ENCODE measurements at regions not wholly inside any gene's neighbourhood (a gene's known extent, or its start where the extent isn't known, plus 50 kb on each side); places are given as distances from the start of the nearest gene placed in this dataset.

DNA sequence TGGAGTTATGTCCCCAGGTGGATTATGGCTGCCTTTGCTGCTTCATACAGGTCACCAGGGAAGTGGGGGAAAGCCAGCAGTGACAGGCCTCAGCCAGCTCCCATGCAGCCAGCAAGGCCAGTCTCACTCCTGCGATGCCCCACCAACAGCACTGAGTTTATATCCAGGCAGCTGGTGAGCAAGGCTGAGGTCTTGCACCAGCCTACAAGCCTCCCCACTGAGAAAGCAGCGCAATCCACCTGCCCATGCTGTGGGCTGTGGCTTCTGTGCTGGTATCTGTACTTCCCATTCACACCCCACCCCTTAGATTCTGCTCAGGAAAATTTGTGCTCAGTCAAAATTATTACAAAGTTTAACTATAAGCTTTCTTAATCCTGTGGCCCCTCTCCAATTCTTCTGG lies 153.5 kb downstream of the HHIP start:
- 85 to 100% methylated on average over 2 of the region's 2 CpGs for WGBS, 2 experiments (ENCODE audit: insufficient coverage in 2 of 2)

DNA sequence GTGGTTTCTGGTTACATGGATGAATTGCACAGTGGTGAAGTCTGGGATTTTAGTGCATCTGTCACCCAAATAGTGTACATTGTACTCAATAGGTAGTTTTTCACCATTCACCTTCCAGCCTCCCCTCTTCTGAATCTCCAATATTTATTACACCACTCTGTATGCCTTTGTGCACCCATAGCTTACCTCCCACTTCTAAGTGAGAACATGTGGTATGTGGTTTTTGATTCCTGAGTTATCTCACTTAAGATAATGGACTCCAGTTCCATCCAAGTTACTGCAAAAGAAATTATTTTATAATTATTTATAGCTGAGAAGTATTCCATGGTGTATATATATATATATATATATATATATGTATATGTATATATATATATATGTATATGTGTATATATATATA lies 155.8 kb downstream of the HHIP start:
- no peaks in the 10 kb centered on the region for H3K36me3 ChIP-seq (ENCODE audit: control insufficient read depth, insufficient read depth, low read length)
- H3K9me3 ChIP-seq (ENCODE audit: control insufficient read depth, low read length), result peaks cover 2% of the 10 kb centered on the region
- H3K27ac ChIP-seq (ENCODE audit: low read depth, low read length, severe bottlenecking), result no peak overlapping the region
- H3K4me3 ChIP-seq (ENCODE audit: extremely low read depth, insufficient read depth, low read length, poor library complexity, severe bottlenecking), result no peak overlapping the region
- no peaks in the 10 kb centered on the region for H3K4me1 ChIP-seq (ENCODE audit: control insufficient read depth, insufficient read depth, low read length, poor library complexity, severe bottlenecking)

More for the DNA sequence above, 153.5 kb downstream of the HHIP start:
- no peaks in the 10 kb centered on the region for H3K4me1 ChIP-seq (ENCODE audit: control insufficient read depth, insufficient read depth, low read length, poor library complexity, severe bottlenecking)
- no peaks in the 10 kb centered on the region for H3K36me3 ChIP-seq (ENCODE audit: control insufficient read depth, insufficient read depth, low read length)
- H3K27ac ChIP-seq (ENCODE audit: low read depth, low read length, severe bottlenecking), result no peak overlapping the region
- no peak overlapping the region for H3K4me3 ChIP-seq (ENCODE audit: extremely low read depth, insufficient read depth, low read length, poor library complexity, severe bottlenecking)
- H3K9me3 ChIP-seq (ENCODE audit: control insufficient read depth, low read length), result no peaks in the 10 kb centered on the region

DNA sequence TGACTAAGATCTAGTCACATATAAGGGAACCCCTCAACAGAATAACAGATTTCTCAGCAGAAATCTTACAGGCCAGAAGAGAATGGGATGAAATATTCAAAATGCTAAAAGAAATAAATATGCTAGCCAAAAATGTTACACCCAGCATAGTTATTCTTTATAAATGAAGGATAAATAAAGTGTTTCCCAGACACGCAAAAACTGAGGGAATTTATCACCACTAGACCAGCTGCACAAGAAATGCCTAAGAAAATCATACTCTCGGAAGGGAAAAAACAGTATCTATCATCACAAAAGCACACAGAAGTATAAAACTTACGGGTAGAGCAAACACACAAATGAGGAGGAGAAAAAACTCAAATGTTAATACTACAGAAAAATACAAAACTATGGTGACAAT lies 162.1 kb downstream of the HHIP start:
- Histone ChIP-seq H3K27ac (ENCODE audit: low read depth, low read length, severe bottlenecking) (no peak overlapping the region), H3K36me3 (ENCODE audit: control insufficient read depth, insufficient read depth, low read length) (no peaks in the 10 kb centered on the region), H3K9me3 (ENCODE audit: control insufficient read depth, low read length) (peaks cover 19% of the 10 kb centered on the region), H3K4me3 (ENCODE audit: extremely low read depth, insufficient read depth, low read length, poor library complexity, severe bottlenecking) (no peak overlapping the region), H3K4me1 (ENCODE audit: control insufficient read depth, insufficient read depth, low read length, poor library complexity, severe bottlenecking) (no peaks in the 10 kb centered on the region)
- WGBS, 2 experiments (ENCODE audit: insufficient coverage in 2 of 2), result no CpG with 5 or more reads among the region's 3 CpGs

DNA sequence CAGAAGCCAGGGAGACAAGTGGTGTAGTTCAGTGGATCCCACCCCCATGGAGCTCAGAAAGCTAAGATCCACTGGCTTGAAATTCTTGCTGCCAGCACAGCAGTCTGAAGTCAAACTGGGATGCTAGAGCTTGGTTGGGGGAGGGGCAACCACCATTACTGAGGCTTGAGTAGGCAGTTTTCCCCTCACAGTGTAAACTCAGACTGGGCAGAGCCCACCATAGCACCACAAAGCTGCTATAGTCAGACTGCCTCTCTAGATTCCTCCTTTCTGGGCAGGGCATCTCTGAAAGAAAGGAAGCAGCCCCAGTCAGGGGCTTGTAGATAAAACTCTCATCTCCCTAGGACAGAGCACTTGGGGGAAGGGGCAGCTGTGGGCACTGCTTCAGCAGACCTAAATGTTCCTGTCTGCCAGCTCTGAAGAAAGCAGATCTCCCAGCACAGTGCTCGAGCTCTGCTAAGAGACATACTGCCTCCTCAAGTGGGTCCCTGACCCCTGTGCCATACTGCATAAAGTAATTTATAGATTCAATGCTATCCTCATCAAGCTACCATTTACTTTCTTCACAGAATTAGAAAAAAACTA lies 163.2 kb downstream of the HHIP start:
- H3K9me3 ChIP-seq (ENCODE audit: control insufficient read depth, low read length), result peaks cover 19% of the 10 kb centered on the region
- no peaks in the 10 kb centered on the region for H3K36me3 ChIP-seq (ENCODE audit: control insufficient read depth, insufficient read depth, low read length)
- WGBS, 2 experiments (ENCODE audit: insufficient coverage in 2 of 2), result 60% methylated on average over 1 of the region's 1 CpG; no CpG with 5 or more reads in 1 of the 2 experiments
- no peaks in the 10 kb centered on the region for H3K4me1 ChIP-seq (ENCODE audit: control insufficient read depth, insufficient read depth, low read length, poor library complexity, severe bottlenecking)
- H3K27ac ChIP-seq (ENCODE audit: low read depth, low read length, severe bottlenecking), result no peak overlapping the region
- no peak overlapping the region for H3K4me3 ChIP-seq (ENCODE audit: extremely low read depth, insufficient read depth, low read length, poor library complexity, severe bottlenecking)

DNA sequence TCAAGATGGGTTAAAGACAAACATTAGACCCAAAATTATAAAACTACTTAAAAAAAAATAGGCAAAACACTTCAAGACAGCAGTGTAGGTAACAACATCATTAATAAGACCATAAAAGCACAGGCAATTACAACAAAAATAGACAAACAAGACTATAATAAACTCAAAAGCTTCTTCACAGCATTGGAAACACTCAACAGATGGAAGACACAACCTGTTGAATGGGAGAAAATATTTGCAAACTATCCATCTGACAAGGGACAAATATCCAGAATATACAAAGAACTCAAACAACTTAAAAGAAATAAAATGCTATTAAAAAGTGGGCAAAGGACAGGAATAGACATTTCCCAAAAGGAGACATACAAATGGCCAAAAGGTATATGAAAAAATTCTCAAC lies 170.7 kb downstream of the HHIP start:
- no peaks in the 10 kb centered on the region for H3K9me3 ChIP-seq (ENCODE audit: control insufficient read depth, low read length)

DNA sequence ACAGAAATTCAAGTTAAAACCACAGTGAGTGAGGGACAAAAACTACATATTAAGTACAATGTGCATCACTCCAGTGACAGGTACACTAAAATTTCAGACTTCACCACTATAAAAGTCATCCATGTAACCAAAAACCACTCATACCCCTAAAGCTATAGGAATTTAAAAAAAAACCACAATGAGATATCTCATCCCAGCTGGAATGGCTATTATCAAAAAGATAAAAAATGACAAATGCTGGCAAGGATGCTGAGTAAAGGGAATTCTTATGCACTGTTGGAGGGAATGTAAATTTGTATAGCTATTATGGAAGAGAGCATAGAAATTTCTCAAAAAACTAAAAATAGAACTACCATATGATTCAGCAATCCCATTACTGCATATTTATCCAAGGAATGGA lies 171.1 kb downstream of the HHIP start:
- H3K27ac ChIP-seq (ENCODE audit: low read depth, low read length, severe bottlenecking), result no peak overlapping the region
- H3K9me3 ChIP-seq (ENCODE audit: control insufficient read depth, low read length), result no peaks in the 10 kb centered on the region
- H3K36me3 ChIP-seq (ENCODE audit: control insufficient read depth, insufficient read depth, low read length), result no peaks in the 10 kb centered on the region
- H3K4me3 ChIP-seq (ENCODE audit: extremely low read depth, insufficient read depth, low read length, poor library complexity, severe bottlenecking), result no peak overlapping the region
- peaks cover 6% of the 10 kb centered on the region for H3K4me1 ChIP-seq (ENCODE audit: control insufficient read depth, insufficient read depth, low read length, poor library complexity, severe bottlenecking)

More for the DNA sequence above, 170.7 kb downstream of the HHIP start:
- Histone ChIP-seq H3K4me1 (ENCODE audit: control insufficient read depth, insufficient read depth, low read length, poor library complexity, severe bottlenecking) (peaks cover 6% of the 10 kb centered on the region), H3K4me3 (ENCODE audit: extremely low read depth, insufficient read depth, low read length, poor library complexity, severe bottlenecking) (no peak overlapping the region), H3K36me3 (ENCODE audit: control insufficient read depth, insufficient read depth, low read length) (no peaks in the 10 kb centered on the region), H3K27ac (ENCODE audit: low read depth, low read length, severe bottlenecking) (no peak overlapping the region)

DNA sequence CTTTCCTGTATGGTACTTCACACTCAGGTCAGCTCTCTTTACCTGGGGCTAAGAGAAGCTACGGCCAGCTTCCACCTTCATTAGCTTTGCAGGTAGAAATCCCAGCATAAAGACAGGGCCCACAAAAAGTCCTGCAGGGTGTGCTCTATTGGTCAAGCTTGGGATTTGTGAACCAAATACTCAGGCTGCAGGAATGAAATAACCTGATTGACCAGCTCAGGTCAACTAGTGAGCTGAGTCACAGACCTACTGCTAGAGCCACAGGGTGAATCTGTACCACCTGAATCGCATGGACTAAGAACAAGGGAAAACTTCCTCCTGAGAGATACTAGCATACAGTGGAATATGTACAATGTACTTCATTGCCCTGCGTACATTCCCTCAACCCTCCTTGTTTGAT lies 172.2 kb downstream of the HHIP start:
- 83 to 86% methylated on average over 1 of the region's 3 CpGs for WGBS, 2 experiments (ENCODE audit: insufficient coverage in 2 of 2)
- H3K36me3 ChIP-seq (ENCODE audit: control insufficient read depth, insufficient read depth, low read length), result no peaks in the 10 kb centered on the region
- peaks cover 6% of the 10 kb centered on the region for H3K4me1 ChIP-seq (ENCODE audit: control insufficient read depth, insufficient read depth, low read length, poor library complexity, severe bottlenecking)
- no peak overlapping the region for H3K27ac ChIP-seq (ENCODE audit: low read depth, low read length, severe bottlenecking)
- no peaks in the 10 kb centered on the region for H3K9me3 ChIP-seq (ENCODE audit: control insufficient read depth, low read length)
- no peak overlapping the region for H3K4me3 ChIP-seq (ENCODE audit: extremely low read depth, insufficient read depth, low read length, poor library complexity, severe bottlenecking)

DNA sequence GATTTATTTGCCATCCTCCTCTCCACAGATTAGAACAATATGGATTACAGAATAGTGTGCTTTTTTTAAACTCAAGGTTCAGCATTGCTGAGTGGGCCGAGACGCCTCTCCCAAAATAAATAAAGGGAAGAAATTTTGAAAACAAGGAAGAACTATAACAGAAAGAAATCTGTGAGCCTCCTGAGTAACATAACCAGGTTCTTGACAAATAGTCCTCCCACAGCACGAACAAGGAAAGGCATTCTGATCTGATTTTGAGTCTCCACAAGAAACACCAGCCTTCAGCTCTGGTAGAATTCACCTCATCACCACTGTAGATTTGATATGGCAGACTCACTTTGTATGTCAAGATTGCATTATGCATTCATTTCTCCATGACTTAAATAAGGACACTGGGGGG lies 173.6 kb downstream of the HHIP start:
- 83% methylated on average over 1 of the region's 3 CpGs; no CpG with 5 or more reads in 1 of the 2 experiments for WGBS, 2 experiments (ENCODE audit: insufficient coverage in 2 of 2)
- no peak overlapping the region for H3K4me3 ChIP-seq (ENCODE audit: extremely low read depth, insufficient read depth, low read length, poor library complexity, severe bottlenecking)
- no peak overlapping the region for H3K27ac ChIP-seq (ENCODE audit: low read depth, low read length, severe bottlenecking)
- no peaks in the 10 kb centered on the region for H3K9me3 ChIP-seq (ENCODE audit: control insufficient read depth, low read length)
- no peaks in the 10 kb centered on the region for H3K36me3 ChIP-seq (ENCODE audit: control insufficient read depth, insufficient read depth, low read length)
- peaks cover 6% of the 10 kb centered on the region for H3K4me1 ChIP-seq (ENCODE audit: control insufficient read depth, insufficient read depth, low read length, poor library complexity, severe bottlenecking)

DNA sequence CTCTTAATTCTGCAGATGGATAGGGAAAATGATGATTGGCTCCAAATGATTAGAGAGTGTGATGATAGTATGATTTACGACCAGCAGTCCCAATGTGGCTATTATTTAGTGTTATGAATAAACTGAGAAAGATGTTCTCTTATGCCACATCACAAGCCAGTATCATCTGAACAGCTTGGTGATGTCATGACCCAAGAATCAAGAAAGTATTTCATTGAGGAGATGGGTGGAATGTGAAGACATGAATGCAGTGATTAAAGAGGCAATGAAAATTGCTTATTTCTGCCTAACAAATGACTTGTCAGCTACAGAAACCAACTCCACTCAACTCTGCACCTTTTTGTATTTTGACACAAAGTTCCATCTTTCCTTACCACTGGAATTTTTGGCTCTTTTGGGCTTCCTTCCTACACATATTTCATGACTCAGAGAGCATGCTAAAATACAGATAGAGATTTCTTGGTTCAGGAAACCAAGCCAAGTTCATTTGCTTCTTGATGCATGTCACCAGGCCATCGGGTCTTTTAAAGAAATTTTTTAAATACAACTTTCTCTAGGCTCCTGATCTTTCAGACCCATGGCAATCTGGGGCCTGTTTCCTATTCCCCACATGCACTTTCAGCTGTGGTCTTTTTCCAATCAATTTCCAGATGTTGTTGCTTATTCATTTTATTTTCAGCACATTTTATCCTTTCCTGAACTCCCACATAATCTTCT lies 174.2 kb downstream of the HHIP start:
- H3K27ac ChIP-seq (ENCODE audit: low read depth, low read length, severe bottlenecking), result no peak overlapping the region

DNA sequence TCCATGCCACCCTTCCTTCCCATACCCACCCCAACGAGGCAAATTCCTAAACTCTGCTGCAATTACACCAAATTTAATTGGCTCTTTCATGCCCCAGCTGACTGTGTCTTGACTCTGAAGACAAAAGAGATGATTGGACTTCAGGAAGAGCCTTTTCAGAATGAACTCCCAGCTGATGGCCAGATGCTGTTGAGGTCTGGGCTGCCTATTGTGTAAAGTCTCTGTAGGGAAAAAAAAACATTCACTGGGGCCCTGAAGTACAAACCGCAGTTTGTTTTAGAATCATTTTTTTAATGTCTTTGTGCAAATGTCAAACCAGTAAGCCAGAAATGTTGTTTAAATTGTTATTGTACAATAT lies 174.8 kb downstream of the HHIP start:
- WGBS, 2 experiments (ENCODE audit: insufficient coverage in 2 of 2), result 60 to 64% methylated on average over 1 to 2 of the region's 2 CpGs
- H3K27ac ChIP-seq (ENCODE audit: low read depth, low read length, severe bottlenecking), result no peak overlapping the region

More for the DNA sequence above, 174.2 kb downstream of the HHIP start:
- WGBS, 2 experiments (ENCODE audit: insufficient coverage in 2 of 2), result 92 to 100% methylated on average over 1 of the region's 2 CpGs
- Histone ChIP-seq H3K36me3 (ENCODE audit: control insufficient read depth, insufficient read depth, low read length) (no peaks in the 10 kb centered on the region), H3K4me3 (ENCODE audit: extremely low read depth, insufficient read depth, low read length, poor library complexity, severe bottlenecking) (no peak overlapping the region), H3K4me1 (ENCODE audit: control insufficient read depth, insufficient read depth, low read length, poor library complexity, severe bottlenecking) (peaks cover 6% of the 10 kb centered on the region), H3K9me3 (ENCODE audit: control insufficient read depth, low read length) (no peaks in the 10 kb centered on the region)

DNA sequence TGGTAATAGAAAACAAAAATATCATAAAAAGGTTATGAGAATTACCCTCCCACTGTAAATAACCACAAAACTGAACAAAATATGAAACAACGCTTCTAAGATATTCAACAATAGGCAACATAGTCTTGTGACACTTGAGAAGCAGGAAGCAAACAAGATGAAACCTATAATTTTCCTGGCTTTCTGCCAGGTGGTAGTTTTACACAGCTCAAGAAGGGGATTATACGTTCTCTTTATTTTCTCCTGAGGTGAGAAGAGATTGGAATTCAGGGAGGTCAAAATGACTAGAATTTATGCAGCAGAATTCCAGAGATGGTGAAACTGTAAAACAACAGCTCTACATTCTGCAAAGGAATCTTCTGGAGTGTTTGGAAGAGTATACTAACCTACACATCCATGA lies 186.0 kb downstream of the HHIP start:
- no peak overlapping the region for H3K27ac ChIP-seq (ENCODE audit: low read depth, low read length, severe bottlenecking)
- no peaks in the 10 kb centered on the region for H3K36me3 ChIP-seq (ENCODE audit: control insufficient read depth, insufficient read depth, low read length)
- no peaks in the 10 kb centered on the region for H3K4me1 ChIP-seq (ENCODE audit: control insufficient read depth, insufficient read depth, low read length, poor library complexity, severe bottlenecking)
- WGBS, 2 experiments (ENCODE audit: insufficient coverage in 2 of 2), result 90% methylated on average over 2 of the region's 2 CpGs; no CpG with 5 or more reads in 1 of the 2 experiments
- no peak overlapping the region for H3K4me3 ChIP-seq (ENCODE audit: extremely low read depth, insufficient read depth, low read length, poor library complexity, severe bottlenecking)
- no peaks in the 10 kb centered on the region for H3K9me3 ChIP-seq (ENCODE audit: control insufficient read depth, low read length)

More for the DNA sequence above, 174.8 kb downstream of the HHIP start:
- peaks cover 6% of the 10 kb centered on the region for H3K4me1 ChIP-seq (ENCODE audit: control insufficient read depth, insufficient read depth, low read length, poor library complexity, severe bottlenecking)
- H3K9me3 ChIP-seq (ENCODE audit: control insufficient read depth, low read length), result no peaks in the 10 kb centered on the region
- H3K36me3 ChIP-seq (ENCODE audit: control insufficient read depth, insufficient read depth, low read length), result no peaks in the 10 kb centered on the region
- H3K4me3 ChIP-seq (ENCODE audit: extremely low read depth, insufficient read depth, low read length, poor library complexity, severe bottlenecking), result no peak overlapping the region

Measured in mesodermal cell (in vitro differentiated cells).